HG03469 (cell line): ENCODE measurements at regions not wholly inside any gene's neighbourhood (a gene's known extent, or its start where the extent isn't known, plus 50 kb on each side); places are given as distances from the start of the nearest gene placed in this dataset.
"Not testable (repeated sequence)": the region's sequence is repeated elsewhere in the genome, so short reads cannot be mapped to it uniquely, and the experiment has no call there.

Experiments
- ATAC-seq: cut with Tn5 transposase; IDR thresholded peaks from one replicate; pipeline ENCODE4 v1.9.1; 2021; ENCODE audit warnings: mild to moderate bottlenecking, moderate library complexity, moderate number of reproducible peaks; ENCODE audit not compliant: unreplicated experiment

DNA sequence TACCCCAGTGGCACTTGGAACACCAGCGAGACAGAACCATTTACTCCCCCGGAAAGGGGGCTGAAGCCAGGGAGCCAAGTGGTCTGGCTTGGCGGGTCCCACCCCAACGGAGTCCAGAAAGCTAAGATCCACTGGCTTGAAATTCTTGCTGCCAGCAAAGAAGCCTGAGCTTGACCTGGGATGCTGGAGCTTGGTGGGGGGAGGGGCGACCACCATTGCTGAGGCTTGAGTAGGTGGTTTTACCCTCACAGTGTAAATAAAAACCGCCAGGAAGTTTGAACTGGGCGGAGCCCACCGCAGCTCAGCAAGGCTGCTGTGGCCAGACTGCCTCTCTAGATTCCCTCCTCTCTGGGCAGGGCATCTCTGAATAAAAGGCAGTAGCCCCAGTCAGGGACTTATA is 62.8 kb downstream of the RPS24 start:
- not testable (repeated sequence) for ATAC-seq

DNA sequence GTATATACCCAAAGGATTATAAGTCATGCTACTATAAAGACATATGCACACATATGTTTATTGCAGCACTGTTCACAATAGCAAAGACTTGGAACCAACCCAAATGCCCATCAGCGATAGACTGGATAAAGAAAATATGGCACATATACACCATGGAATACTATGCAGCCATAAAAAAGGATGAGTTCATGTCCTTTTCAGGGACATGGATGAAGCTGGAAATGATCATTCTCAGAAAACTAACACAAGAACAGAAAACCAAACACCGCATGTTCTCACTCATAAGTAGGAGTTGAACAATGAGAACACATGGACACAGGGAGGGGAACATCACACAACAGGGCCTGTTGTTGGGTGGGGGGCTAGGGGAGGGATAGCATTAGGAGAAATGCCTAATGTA is 68.9 kb downstream of the RPS24 start:
- not testable (repeated sequence) for ATAC-seq

DNA sequence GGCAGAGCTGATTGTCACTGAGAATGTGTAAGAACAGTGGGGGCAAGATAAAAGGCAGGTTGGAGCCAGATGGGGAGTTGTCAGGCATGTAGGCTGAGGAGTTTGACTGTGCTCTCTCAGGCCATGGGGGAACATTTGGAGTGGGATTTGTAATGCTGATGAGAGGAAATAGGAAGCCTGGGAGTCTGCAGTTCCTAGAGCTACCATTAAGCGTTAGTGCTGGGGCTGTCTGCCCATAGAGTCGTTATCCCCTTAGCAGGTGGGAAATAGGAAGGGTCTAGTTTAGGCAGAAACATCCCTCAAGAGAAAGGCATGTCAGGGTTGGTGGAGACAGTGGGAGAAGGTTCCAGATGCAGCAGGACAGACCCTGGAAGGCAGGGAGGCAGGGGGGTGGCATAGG is 75.5 kb downstream of the RPS24 start:
- ATAC-seq, result no peak

DNA sequence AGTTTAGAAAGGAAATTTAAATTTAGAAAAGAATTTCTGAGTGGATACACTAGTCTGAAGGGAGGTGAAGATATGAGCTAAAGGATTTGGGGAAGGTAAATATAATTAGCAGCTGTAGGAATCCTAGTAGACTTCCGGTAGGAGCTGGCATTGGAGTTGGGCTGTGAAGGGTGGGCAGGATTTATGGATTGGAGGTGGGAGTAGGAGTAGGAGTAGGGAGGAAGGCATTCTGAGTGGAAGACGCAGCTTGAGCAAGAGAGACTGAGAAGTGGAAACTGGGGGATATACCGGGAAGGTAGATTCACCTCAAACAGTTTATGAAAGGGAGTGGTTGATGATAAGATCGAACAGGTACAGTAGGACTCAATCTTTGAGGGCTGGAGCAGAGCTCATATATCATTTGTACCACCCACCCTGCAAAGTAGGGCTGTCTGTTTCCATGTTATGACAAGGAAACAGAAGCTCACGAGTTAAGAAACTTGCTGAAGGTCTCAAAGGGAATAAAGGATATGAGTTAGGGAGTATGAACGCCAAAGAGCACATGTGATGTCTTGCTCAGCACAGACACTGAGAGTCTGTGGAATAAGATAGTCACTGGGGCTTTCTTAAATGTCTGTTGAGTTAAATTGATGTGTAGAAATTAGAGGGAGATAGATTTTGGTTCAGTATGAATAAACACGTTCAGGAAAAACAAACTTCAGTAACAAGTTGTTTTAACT is 81.6 kb downstream of the RPS24 start:
- ATAC-seq, result no peak

DNA sequence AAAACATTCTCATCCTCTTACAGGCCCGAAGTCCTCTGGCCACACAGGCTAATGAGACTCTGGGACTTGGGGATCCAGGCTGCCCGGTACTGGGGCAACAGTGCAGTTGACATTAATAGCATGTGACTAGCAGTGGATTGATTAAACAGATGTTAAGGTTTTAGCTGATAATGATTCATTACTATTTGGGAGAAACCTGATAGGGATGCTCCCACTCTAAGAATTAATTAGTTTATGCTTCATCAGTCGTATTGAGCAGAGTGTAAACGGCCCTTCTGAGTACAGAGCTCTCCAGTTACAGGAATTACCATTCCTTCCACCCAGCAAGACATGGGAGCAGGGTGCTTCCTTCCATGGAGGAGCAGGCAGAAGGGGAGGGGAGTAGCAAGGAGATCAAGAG is 82.7 kb downstream of the RPS24 start:
- ATAC-seq, result no peak

DNA sequence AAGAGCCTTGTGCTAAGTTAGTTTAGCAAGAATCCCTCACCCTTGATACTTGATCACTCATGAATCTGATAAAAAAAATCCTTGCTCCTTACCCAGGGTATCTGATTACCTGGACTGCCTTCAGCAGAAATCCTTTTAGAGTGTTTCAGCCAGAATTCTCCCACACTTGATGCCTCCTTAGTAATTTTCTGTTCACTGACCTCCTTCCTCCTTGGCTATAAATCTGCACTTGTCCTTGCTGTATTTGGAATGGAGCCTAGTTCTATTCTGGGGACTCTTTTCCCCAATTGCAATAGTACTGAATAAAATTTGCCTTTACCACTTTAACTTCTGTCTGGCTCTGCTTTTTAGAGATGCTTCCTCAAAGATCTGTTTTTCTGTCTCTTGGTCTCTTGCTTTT is 84.9 kb downstream of the RPS24 start:
- ATAC-seq, result no peak

DNA sequence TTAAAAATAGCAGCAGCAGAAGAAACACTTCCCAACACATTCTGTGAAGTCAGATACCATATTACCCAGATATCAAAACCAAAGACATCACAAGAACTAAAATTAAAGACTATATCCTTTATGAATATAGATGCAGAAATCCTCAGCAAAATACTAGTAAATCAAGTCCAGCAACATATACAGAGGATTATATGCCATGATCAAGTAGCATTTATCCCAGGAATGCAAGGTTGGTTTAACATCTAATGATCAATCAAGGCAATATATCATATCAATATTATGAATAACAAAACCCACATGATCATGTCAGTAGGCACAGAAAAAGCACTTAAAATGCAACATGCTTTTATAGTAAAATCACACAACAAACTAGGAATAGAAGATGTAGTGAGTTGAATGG is 88.1 kb downstream of the RPS24 start:
- ATAC-seq, result no peak

DNA sequence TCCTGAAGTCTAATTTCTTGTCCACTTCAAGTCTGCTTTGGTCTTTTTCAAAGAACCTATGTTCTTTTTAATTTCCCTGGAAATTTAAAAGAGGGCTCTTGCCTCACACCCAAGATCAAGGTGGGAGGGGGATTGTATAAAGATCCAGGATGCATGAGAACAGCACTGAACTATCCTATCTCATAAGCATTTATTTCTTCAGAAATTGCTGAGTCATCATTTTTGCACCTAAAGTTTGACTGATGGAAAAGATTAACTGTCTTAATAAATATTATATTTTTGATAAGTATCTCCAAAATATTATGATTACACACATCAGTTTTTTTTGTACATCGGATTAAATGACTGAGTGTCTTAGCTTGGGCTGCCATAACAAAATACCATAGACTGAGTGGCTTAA is 90.5 kb downstream of the RPS24 start:
- ATAC-seq, result no peak

DNA sequence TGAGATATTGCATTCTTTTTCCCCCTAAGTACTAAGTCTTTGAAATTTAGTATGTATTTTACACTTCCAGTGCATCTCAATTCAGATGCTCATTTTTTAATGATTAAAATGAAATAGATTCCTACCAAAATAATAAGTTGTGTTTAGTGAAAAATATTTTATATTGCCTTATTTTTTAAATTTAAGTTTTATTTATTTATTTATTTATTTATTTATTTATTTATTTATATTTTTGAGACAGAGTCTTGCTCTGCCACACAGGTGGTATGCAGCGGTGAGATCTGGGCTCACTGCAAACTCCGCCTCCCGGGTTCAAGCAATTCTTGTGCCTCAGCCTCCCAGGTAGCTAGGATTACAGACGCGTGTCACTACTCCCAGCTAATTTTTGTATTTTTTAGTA is 95.5 kb downstream of the RPS24 start:
- no peak for ATAC-seq

DNA sequence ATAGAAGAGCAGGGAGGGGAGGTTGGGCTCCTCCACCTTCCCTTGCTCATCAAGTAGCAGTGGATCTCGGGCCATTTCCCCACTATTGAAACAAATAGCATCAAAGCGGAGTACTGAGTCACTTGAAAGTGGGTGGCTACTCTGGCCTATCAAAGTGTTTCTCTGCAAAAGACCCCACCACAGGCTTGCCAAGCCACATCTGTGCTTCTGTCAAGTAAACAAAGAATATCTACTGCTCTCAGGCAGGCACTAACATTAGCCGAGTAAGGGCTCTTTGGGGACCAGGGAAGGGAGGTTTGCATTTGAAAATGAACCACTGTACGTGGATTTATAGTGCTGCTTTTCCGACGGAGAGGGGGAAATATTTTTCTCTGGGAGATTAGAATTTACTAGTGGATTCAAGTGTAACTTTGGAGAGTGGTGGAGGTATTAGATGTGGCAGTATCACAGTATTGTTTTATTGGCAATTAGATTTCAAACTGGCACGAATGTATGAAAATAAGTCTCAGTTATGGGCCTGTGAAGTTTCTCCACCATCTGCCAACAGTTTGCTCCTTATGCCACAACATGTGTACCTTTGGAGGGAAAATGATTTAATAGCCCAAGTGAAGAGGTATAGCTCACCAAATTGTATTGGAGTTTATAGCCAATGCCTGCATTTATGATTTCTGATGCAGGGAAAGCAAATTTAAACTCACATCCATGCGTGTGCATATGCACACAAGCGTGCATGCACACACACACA is 97.5 kb downstream of the RPS24 start:
- ATAC-seq, result no peak

DNA sequence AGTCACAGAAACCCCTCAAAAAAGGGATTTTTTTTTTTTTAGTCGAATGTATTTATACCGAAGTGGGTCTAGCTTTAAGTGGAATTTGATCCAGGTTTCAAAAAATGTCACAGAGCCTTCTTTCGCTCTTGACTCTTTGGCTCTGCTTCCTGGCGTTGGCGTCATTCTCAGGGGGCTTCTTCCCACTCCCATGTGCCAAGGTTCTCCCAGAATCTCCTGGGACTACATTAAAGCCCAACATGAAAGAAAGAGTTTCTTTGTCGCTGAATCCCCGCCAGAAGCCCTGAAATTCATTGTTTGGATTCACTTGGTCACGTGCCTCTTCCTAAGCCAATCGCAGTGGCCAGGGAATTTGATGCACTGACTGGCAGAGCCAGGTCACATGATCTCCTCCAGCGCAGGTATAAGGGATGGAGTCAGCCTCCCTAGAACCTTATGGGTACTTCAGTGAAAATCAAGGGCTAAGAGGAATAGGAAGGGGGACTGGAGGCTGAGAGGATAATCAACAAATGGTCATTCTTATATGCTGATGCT is 101.2 kb downstream of the RPS24 start:
- no peak for ATAC-seq

DNA sequence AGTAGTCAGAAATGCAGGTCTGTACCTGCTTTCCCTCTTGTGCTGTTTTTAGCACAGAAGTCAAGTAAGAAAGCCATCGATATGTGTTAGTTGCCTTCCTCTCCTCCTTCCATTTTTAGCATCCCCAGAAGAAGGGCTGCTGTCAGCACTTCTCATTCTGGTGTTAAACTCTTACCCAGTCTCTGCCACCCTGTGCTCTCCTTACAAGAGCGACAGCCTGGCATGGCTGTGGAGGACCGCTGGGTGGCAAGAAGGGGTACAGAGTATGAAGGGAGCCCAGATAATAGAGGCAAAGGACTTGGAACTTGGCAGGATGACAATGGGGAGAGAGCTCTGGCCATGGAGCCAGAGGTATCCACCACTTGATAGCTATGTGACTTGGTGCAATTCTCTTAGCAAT is 103.5 kb downstream of the RPS24 start:
- ATAC-seq, result no peak

DNA sequence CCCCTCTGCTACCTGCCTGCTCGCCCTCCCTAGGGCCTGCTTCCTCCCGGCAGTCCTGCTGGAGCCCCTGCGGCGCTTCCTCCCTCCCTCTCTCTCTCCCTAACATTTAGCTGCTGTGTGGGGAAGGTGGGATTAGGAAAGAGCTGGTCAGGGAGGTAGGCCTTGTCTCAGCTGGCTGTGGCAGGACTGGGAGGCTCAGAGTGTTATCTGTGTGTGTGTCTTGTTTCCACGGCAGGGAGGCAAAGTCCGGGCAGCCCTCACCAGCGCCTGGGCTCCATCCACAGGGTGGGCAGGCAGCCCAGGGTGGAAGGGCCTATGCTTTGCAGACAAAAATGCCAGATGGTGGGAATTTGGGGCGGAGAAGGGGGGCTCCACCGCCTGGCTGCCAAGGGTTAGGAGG is 105.7 kb downstream of the RPS24 start:
- no peak for ATAC-seq

DNA sequence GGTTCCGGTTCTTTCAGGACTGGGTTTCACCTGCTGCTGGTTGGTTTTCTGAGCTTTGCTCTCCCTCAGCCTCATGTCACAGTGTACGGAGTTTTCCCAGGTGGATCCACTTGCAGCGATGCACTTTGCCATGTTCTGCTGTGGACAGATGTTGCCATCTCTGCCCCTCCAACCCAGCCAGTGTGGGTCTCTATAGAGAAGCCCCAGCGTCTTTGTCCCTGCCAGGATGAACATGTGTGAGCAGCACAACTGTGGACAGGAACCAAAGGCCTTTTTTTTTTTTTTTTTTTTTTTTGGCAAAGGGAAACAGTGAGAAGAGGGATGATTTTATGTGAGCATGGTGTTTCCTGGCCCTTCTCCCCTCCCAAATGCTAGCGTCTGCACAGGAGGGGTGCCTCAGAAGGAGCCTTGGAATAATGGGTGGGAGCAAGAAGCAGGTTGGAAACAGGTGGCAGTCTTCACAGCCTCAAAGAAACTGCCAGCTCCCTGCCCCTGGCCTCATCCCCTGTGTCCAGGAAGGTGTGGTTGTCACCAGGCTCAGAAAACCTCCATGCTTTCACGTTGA is 106.5 kb downstream of the RPS24 start:
- ATAC-seq, result no peak

DNA sequence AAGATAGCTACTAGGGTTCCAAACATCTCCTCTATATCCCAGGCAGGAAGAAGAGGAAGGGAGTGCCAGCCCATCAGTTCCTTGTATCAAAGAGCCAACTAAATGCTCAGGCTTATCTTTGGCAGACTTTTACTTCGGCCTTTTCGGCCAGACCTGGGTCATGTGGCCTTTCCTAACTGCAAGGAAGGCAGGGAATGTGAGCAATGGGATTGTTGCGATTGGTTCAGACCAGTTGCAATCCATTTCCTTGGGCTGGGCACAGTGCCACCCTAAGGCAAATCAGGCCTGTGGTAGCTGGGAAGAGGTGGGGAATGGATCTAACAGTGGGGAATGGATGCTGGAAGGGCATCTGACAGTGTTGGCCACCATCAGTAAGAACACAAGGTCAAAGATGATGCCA is 109.9 kb downstream of the RPS24 start:
- no peak for ATAC-seq

DNA sequence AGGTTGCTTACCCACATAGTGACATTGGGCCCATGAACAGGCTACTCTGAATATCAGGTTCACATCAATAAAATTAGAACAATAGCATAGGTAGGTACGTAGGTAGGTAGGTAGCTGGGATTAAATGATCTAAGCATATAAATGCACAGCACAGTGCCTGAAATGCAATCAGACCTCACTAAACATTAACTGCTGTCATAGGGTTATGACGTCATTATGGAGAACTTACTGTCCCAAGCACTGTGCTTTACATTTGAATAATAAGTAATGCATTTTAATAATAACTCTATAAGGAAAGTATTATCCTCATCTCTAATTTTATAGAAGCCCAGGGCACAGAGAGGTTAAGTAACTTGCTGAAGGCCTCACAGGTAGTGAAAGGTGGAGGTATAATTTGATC is 112.5 kb downstream of the RPS24 start:
- ATAC-seq, result no peak

DNA sequence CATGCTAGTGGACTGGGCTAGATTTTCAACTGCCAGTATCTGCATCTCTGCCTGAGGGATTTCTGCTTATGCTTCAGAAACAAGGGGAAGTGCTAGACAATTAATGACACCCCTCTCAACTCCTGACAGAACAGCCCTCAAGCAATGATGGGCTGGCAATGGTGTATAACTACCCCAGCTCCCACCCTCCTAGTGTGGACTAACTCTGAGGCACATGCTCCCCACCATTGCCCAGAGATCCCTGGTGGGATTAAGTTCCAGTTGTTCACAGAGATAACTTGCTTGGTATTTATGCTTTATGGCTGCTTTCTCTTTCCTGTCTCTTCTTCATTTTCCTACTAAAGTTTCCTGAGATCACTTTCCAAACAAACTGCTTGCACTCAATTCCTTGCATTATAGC is 113.5 kb downstream of the RPS24 start:
- no peak for ATAC-seq

DNA sequence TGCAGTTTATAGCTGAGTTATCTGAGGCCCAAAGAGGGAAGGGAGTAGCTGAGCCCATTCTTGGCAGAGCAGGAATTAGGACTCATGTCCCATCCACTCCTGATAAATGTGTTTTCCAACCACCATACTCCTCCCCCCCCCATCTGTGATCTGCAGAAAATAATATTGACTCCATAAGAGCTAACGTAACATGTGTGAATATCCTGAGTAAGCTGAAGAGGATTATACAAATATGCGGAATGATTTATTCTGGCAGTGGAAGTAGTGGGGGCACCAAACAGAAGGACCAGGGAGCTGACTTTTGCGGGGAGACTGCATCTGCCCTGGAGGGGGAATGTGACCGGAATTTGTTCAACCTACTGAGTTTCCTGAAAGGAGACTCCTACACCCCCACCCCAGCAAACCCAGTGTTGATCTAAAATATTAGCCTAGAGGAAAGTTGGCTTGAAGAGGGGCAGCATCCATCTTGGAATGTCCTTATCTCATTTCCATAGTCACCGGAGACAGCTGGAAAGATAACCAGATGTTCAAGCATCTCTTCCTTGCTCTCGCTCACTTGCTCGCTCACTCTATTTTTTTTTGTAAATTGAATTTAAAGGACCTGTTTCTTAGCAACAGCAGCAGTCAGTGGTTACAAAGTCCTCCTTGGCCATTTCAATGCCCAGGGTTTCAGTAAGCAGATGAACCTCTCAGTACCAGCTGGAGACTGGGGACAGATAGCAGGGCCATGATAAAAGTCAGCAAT is 114.7 kb downstream of the RPS24 start:
- no peak for ATAC-seq

DNA sequence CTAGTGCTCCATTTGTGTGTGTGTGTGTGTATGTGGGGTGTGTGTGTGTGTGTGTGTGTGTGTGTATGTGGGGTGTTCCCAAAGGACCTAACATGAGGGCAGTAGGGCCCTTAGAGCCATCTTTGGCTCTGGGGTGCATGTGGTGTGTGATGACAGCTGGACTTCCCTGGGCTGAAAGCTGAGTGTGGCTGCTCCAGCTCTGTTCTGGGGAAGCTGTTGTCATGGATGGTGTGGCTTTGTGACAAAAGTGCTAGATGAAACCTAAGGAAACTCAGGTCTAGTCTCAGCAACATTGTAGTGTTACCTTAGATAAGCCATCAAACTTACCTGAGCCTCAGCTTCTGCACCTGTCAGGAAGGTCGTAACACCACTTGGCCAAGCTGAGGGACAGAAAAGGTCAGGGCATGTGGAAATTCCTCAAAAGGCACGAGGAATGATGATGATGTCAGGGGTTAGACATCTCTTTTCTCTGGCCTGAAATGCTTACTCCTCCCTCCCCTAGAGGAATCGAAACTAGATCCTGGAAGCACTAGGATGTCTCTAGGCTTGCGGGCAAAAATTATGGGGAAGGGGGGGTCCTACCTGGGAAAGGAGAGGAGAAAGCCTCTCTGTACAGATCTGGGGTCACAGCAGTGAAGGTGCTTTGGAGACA is 115.4 kb downstream of the RPS24 start:
- ATAC-seq, result no peak

DNA sequence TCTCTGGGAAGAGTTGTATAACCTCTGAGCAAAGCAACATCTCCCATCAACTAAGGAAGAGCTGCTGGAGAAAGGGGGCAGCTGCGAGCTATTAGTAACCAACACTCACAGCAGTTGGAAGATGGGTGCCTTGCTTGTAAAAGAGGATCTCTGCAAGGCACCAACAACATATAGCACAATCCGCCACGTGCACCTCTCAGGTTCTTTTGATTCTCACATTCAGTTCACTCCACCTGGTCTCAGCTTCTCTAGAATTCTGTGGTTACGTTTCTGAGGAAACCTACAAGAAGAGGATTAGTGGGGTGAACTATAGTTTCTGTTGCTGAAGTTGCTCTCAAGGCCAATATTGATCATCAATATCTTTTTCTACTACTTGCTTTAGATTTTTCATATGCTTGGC is 117.1 kb downstream of the RPS24 start:
- no peak for ATAC-seq

DNA sequence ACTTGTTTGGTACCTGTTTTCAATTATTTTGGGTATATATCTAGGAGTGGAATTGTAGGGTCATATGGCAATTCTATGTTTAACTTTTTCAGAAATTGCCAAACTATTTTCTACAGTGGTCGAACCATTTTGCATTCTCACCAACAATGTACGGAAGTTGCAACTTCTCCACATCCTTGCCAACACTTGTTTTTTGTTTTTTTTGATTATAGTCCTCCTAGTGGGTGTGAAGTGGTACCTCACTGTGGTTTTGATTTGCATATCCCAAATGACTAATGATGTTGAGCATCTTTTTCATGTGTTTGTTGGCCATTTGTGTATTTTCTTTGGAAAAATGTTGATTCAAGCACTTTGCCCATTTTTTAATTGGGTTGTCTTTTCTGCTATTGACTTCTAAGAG is 122.1 kb downstream of the RPS24 start:
- no peak for ATAC-seq
